ENCODE measurements at regions not wholly inside any gene's neighbourhood (a gene's known extent, or its start where the extent isn't known, plus 50 kb on each side); places are given as distances from the start of the nearest gene placed in this dataset.

GRCh38 chr10:33109788-33110469 is 151.9 kb upstream of the ITGB1 start:
- no peak for ATAC-seq
- no peak for DNase-seq
- no peak overlapping the region for H3K27ac ChIP-seq
- H3K27me3 ChIP-seq, result no peaks in the 10 kb centered on the region
- no peaks in the 10 kb centered on the region for H3K9me3 ChIP-seq
- intact Hi-C loops (cut with DNase I), result no loop called here
- no peaks in the 10 kb centered on the region for H3K4me1 ChIP-seq
- no peaks in the 10 kb centered on the region for H3K36me3 ChIP-seq (replicated peaks in 1 of 2; ENCODE audit: insufficient read depth in 1 of 2, low read depth in 2 of 2)
- H3K4me3 ChIP-seq, result no peak overlapping the region
- 81 to 85% methylated on average over 7 of the region's 7 CpGs for WGBS, 2 donors
- TF ChIP-seq CTCF (IDR thresholded peaks at IDR 0.05), result no peak
- no peak for TF ChIP-seq POLR2A (IDR thresholded peaks at IDR 0.05)

- DNase-seq (no peak), ATAC-seq (no peak)
- 58 to 63% methylated on average over 4 of the region's 4 CpGs for WGBS, 2 donors
- intact Hi-C loops (cut with DNase I), result no loop called here
- H3K9me3 ChIP-seq, result no peaks in the 10 kb centered on the region
- TF ChIP-seq POLR2A (IDR thresholded peaks at IDR 0.05), result no peak
- TF ChIP-seq CTCF (IDR thresholded peaks at IDR 0.05), result no peak
- H3K4me1 ChIP-seq, result no peaks in the 10 kb centered on the region
- no peaks in the 10 kb centered on the region for H3K36me3 ChIP-seq (replicated peaks in 1 of 2; ENCODE audit: insufficient read depth in 1 of 2, low read depth in 2 of 2)
- no peak overlapping the region for H3K4me3 ChIP-seq
- H3K27ac ChIP-seq, result no peak overlapping the region
- H3K27me3 ChIP-seq, result no peaks in the 10 kb centered on the region
These were observed 151.4 kb upstream of the ITGB1 start for GRCh38 chr10:33109384-33109783.

GRCh38 chr10:33107953-33108352 is 149.9 kb upstream of the ITGB1 start:
- DNase-seq (no peak), ATAC-seq (no peak)
- WGBS, 2 donors, result 83 to 87% methylated on average over 4 of the region's 4 CpGs
- Histone ChIP-seq H3K27me3 (no peaks in the 10 kb centered on the region), H3K36me3 (replicated peaks in 1 of 2; ENCODE audit: insufficient read depth in 1 of 2, low read depth in 2 of 2) (no peaks in the 10 kb centered on the region), H3K4me1 (no peaks in the 10 kb centered on the region), H3K4me3 (no peak overlapping the region), H3K9me3 (peaks cover 0 to 8% (median 0%) of the 10 kb centered on the region in 3 donors), H3K27ac (no peak overlapping the region)
- intact Hi-C loops (cut with DNase I), result no loop called here
- no peak for TF ChIP-seq CTCF (IDR thresholded peaks at IDR 0.05)
- TF ChIP-seq POLR2A (IDR thresholded peaks at IDR 0.05), result no peak

GRCh38 chr10:33106767-33107166 is 148.7 kb upstream of the ITGB1 start:
- intact Hi-C loops (cut with DNase I), result no loop called here
- Histone ChIP-seq H3K4me3 (no peak overlapping the region), H3K4me1 (no peaks in the 10 kb centered on the region), H3K27me3 (no peaks in the 10 kb centered on the region), H3K9me3 (peaks cover 0 to 8% (median 0%) of the 10 kb centered on the region in 3 donors), H3K27ac (no peak overlapping the region), H3K36me3 (replicated peaks in 1 of 2; ENCODE audit: insufficient read depth in 1 of 2, low read depth in 2 of 2) (no peaks in the 10 kb centered on the region)
- TF ChIP-seq CTCF (IDR thresholded peaks at IDR 0.05) (no peak), POLR2A (IDR thresholded peaks at IDR 0.05) (no peak)
- ATAC-seq (no peak), DNase-seq (no peak)
- 74 to 81% methylated on average over 9 to 10 of the region's 10 CpGs for WGBS, 2 donors

GRCh38 chr10:33103863-33104379 is 145.9 kb upstream of the ITGB1 start:
- WGBS, 2 donors, result 75 to 80% methylated on average over 5 of the region's 5 CpGs
- ATAC-seq, result no peak
- Histone ChIP-seq H3K4me3 (no peak overlapping the region), H3K4me1 (no peaks in the 10 kb centered on the region), H3K9me3 (peaks cover 0 to 8% (median 0%) of the 10 kb centered on the region in 3 donors), H3K27ac (no peak overlapping the region), H3K27me3 (no peaks in the 10 kb centered on the region), H3K36me3 (replicated peaks in 1 of 2; ENCODE audit: insufficient read depth in 1 of 2, low read depth in 2 of 2) (no peaks in the 10 kb centered on the region)
- TF ChIP-seq POLR2A (IDR thresholded peaks at IDR 0.05) (no peak), CTCF (IDR thresholded peaks at IDR 0.05) (no peak)
- no peak for DNase-seq
- intact Hi-C loops (cut with DNase I), result no loop called here
